RWPE1 (cell line): ENCODE measurements at regions not wholly inside any gene's neighbourhood (a gene's known extent, or its start where the extent isn't known, plus 50 kb on each side); places are given as distances from the start of the nearest gene placed in this dataset.

Experiments
- CTCF ChIA-PET: fragments of 350-600 bp; sonication (Branson Sonifier 250); formaldehyde crosslinking; extraction: SDS; loops from one replicate; lab custom pipeline; 2021; lab: Yijun Ruan, JAX
- POLR2A ChIA-PET: fragments of 400-600 bp; formaldehyde crosslinking; extraction: SDS; loops from one replicate; lab custom pipeline; 2020; ENCODE audit warnings: antibody characterized with exemption; ENCODE audit not compliant: low non-redundant PET; lab: Yijun Ruan, JAX
- DNase-seq: peaks from one replicate; pipeline ENCODE4 v3.0.0; 2012; ENCODE audit warnings: low spot score
- H3K27ac ChIP-seq: fragments of 450-650 bp; 2 replicates; pipeline ENCODE4 v1.5.1; 2017
- TF ChIP-seq, protein P1 (sequence below): fragments of 450-650 bp; conservative IDR thresholded peaks from 2 replicates; pipeline ENCODE4 v1.5.1; 2017; ENCODE audit warnings: low read depth, mild to moderate bottlenecking

DNA sequence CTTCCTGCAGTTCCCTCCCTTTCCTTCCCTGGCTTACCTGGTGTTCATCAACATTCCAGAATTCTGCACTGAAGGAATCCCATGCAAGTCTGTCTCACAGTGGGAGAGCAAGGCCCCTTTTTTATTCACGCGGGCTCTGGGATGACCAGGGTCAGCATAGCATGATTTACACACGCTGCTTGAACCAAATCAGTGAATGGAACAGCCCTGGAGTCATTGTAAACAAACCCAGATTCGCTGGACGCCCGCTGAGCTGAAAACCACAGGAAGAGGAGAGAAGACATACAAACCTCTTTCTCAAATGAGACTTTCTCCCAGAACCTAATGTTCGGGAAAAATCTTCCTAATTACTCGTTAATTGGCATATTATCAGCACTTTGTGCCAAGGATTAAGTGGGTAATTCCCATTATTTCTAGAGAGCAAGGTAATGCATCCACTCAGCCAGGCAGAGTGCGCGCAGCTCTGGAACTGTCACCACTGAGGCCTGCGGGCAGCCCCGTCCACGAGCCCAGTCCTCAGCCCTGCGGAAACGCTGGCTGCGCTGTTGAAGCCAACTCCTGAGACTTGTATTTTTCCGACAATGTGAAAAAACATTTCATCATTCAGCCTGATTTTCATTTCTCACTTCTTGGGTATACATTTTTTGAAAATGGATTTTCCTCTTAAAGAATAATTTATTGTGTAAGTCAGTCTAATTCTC is 140.0 kb downstream of the ETS2 start:
- ChIA-PET POLR2A (no interaction called here), CTCF (interaction anchor here (0.7 kb wide), 1 partner anchor 59 kb away, joined by 4 read pairs; no protein-coding TSS in a partner anchor)
- H3K27ac ChIP-seq: no peak overlapping the region

GRCh38 chr21:38944903-38945302 is 139.2 kb downstream of the ETS2 start:
- H3K27ac ChIP-seq: no peak overlapping the region
- ChIA-PET CTCF (no interaction called here), POLR2A (no interaction called here)
- TF ChIP-seq, protein P1, sequence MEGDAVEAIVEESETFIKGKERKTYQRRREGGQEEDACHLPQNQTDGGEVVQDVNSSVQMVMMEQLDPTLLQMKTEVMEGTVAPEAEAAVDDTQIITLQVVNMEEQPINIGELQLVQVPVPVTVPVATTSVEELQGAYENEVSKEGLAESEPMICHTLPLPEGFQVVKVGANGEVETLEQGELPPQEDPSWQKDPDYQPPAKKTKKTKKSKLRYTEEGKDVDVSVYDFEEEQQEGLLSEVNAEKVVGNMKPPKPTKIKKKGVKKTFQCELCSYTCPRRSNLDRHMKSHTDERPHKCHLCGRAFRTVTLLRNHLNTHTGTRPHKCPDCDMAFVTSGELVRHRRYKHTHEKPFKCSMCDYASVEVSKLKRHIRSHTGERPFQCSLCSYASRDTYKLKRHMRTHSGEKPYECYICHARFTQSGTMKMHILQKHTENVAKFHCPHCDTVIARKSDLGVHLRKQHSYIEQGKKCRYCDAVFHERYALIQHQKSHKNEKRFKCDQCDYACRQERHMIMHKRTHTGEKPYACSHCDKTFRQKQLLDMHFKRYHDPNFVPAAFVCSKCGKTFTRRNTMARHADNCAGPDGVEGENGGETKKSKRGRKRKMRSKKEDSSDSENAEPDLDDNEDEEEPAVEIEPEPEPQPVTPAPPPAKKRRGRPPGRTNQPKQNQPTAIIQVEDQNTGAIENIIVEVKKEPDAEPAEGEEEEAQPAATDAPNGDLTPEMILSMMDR: no peak
- DNase-seq: no peak

More for the DNA sequence above, 140.0 kb downstream of the ETS2 start:
- TF ChIP-seq, protein P1: no peak
- DNase-seq: no peak

GRCh38 chr21:38944402-38944801 is 138.7 kb downstream of the ETS2 start:
- no peak for DNase-seq
- ChIA-PET POLR2A (no interaction called here), CTCF (no interaction called here)
- TF ChIP-seq, protein P1: no peak
- no peak overlapping the region for H3K27ac ChIP-seq

DNA sequence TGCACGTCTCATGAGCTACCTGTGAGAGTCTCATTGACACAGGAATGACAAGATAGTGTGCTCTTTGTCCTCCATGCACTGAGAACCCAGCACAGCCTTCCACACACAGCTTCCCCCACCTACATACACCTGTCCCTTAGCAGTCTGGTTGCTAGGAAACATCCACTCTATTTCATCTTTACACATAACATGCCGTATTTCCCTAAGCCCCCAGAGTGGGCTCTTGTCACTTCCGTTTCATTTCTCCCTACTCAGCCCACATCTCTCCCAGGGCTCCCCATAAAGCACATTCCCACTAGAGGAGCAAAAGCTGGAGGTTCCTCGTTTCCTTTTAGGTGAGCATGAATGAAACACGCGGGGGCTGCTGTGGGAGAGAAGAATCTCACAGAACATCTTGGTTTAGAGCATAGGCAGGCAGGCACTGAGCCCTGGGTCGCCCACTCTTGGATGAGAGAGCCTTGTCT is 137.1 kb downstream of the ETS2 start:
- no peak for DNase-seq
- POLR2A ChIA-PET: no interaction called here
- CTCF ChIA-PET: no interaction called here
- H3K27ac ChIP-seq: no peak overlapping the region
- TF ChIP-seq, protein P1: no peak

- DNase-seq: no peak
- CTCF ChIA-PET: no interaction called here
- TF ChIP-seq, protein P1: no peak
- POLR2A ChIA-PET: no interaction called here
- no peak overlapping the region for H3K27ac ChIP-seq
These were observed 133.0 kb downstream of the ETS2 start for GRCh38 chr21:38938769-38939168.

- TF ChIP-seq, protein P1: no peak
- ChIA-PET CTCF (no interaction called here), POLR2A (no interaction called here)
- H3K27ac ChIP-seq: no peak overlapping the region
- DNase-seq: no peak
These were observed 132.6 kb downstream of the ETS2 start for GRCh38 chr21:38938343-38938742.
